Vagina (tissue), 2 donors: ENCODE measurements at regions not wholly inside any gene's neighbourhood (a gene's known extent, or its start where the extent isn't known, plus 50 kb on each side); places are given as distances from the start of the nearest gene placed in this dataset.

Source experiments
- CTCF ChIP-seq, 3 experiments: fragments of 450-650 bp in 2 of 3; fragments of 200-600 bp in 1 of 3; sonication (generic) in 1 of 3; IDR thresholded peaks; one replicate each; pipeline ENCODE4 v1.5.1; 2017 to 2019; ENCODE audit warnings: antibody characterized with exemption in 3 of 3, mild to moderate bottlenecking in 2 of 3, moderate library complexity in 2 of 3
- POLR2AphosphoS5 ChIP-seq, 2 donors: sonication (generic); formaldehyde crosslinking; IDR thresholded peaks; one replicate each; pipeline ENCODE4 v1.9.0; 2017; ENCODE audit warnings: antibody characterized with exemption in 2 of 2, mild to moderate bottlenecking in 2 of 2, low read depth in 1 of 2; ENCODE audit not compliant: insufficient read depth in 1 of 2

- TF ChIP-seq CTCF (IDR thresholded peaks at IDR 0.05) = no peak
- TF ChIP-seq POLR2AphosphoS5 (IDR thresholded peaks at IDR 0.05; ENCODE audit: insufficient read depth in 1 of 2, low read depth in 1 of 2) = no peak
Observed at GRCh38 chr12:126535971-126536370, 1470.7 kb downstream of the AACS start.
